Osteocyte (in vitro differentiated cells): ENCODE measurements at regions not wholly inside any gene's neighbourhood (a gene's known extent, or its start where the extent isn't known, plus 50 kb on each side); places are given as distances from the start of the nearest gene placed in this dataset.

ENCODE experiments used
- DNase-seq: peaks from one replicate; pipeline ENCODE4 v3.0.0; 2021; ENCODE audit warnings: mixed read lengths; ENCODE audit not compliant: unreplicated experiment; ENCODE audit errors: extremely low spot score
- H3K27ac Mint-ChIP-seq: one replicate; pipeline ENCODE4 v1.8.0; 2021; ENCODE audit warnings: mild to moderate bottlenecking, mixed read lengths; ENCODE audit not compliant: unreplicated experiment
- H3K27me3 Mint-ChIP-seq: one replicate; pipeline ENCODE4 v1.8.0; 2021; ENCODE audit warnings: mixed read lengths; ENCODE audit not compliant: unreplicated experiment
- H3K36me3 Mint-ChIP-seq: one replicate; pipeline ENCODE4 v1.8.0; 2021; ENCODE audit warnings: mixed read lengths; ENCODE audit not compliant: unreplicated experiment
- H3K4me1 Mint-ChIP-seq: one replicate; pipeline ENCODE4 v1.8.0; 2021; ENCODE audit warnings: mixed read lengths; ENCODE audit not compliant: unreplicated experiment
- H3K4me3 Mint-ChIP-seq: one replicate; pipeline ENCODE4 v1.8.0; 2021; ENCODE audit warnings: mild to moderate bottlenecking, moderate library complexity, mixed read lengths; ENCODE audit not compliant: unreplicated experiment
- H3K9me3 Mint-ChIP-seq: one replicate; pipeline ENCODE4 v1.8.0; 2021; ENCODE audit warnings: mixed read lengths; ENCODE audit not compliant: unreplicated experiment
- TF ChIP-seq, protein P1 (sequence below): fragments of 200-600 bp; sonication (generic); IDR thresholded peaks from 2 replicates; pipeline ENCODE4 v1.5.0; 2021; ENCODE audit warnings: antibody characterized with exemption, mild to moderate bottlenecking, moderate library complexity

DNA sequence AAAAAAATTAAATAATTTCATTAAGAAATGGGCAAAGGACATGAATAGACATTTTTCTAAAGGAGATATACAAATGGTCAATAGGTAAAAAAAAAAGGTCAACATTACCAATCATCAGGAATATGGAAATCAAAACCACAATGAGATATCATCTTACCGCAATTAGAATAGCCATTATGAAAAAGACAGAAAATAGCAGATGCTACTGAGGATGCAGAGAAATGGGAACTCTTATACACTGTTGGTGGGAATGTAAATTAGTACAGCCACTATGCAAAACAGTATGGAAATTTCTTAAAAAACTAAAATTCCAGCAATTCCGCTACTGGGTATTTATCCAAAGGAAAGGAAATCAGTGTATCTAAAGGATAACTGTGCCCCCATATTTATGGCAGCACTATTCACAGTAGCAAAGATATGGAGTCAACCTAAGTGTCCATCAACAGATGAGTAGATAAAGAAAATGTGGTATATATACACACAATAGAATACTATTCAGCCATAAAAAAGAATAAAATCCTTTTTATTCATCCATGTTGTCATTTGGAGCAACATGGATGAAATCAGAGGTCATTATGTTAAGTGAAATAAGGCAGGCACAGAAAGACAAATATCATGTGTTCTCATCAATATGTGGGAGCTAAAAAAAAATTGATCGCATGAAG is 132.4 kb downstream of the RPL22L1 start:
- peaks cover 48% of the 10 kb centered on the region for H3K4me1 Mint-ChIP-seq
- TF ChIP-seq, protein P1, sequence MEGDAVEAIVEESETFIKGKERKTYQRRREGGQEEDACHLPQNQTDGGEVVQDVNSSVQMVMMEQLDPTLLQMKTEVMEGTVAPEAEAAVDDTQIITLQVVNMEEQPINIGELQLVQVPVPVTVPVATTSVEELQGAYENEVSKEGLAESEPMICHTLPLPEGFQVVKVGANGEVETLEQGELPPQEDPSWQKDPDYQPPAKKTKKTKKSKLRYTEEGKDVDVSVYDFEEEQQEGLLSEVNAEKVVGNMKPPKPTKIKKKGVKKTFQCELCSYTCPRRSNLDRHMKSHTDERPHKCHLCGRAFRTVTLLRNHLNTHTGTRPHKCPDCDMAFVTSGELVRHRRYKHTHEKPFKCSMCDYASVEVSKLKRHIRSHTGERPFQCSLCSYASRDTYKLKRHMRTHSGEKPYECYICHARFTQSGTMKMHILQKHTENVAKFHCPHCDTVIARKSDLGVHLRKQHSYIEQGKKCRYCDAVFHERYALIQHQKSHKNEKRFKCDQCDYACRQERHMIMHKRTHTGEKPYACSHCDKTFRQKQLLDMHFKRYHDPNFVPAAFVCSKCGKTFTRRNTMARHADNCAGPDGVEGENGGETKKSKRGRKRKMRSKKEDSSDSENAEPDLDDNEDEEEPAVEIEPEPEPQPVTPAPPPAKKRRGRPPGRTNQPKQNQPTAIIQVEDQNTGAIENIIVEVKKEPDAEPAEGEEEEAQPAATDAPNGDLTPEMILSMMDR: no peak
- H3K9me3 Mint-ChIP-seq: peaks cover 3% of the 10 kb centered on the region
- no peak overlapping the region for H3K4me3 Mint-ChIP-seq
- DNase-seq: no peak
- no peaks in the 10 kb centered on the region for H3K36me3 Mint-ChIP-seq
- H3K27ac Mint-ChIP-seq: no peak overlapping the region
- no peaks in the 10 kb centered on the region for H3K27me3 Mint-ChIP-seq

DNA sequence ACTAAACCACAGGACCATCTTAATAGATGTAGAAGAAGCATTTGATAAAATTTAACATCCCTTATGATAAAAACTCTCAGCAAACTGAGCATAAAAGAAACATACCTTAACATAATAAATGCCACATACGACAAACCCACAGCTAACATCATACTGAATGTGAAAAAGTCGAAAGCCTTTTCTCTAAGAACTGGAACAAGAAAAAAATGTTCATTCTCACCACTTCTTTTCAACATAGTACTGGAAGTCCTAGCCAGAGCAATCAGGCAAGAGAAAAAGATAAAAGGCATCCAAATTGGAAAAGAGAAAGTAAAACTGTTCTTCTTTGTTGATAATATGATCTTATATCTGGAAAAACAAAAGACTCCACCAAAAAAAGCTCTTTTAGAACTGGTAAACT is 134.2 kb downstream of the RPL22L1 start:
- Mint-ChIP-seq H3K27ac (peak overlapping the region; percentile 44), H3K4me3 (no peak overlapping the region), H3K9me3 (peaks cover 3% of the 10 kb centered on the region), H3K36me3 (no peaks in the 10 kb centered on the region), H3K27me3 (no peaks in the 10 kb centered on the region), H3K4me1 (peaks cover 35% of the 10 kb centered on the region)
- TF ChIP-seq, protein P1: no peak
- no peak for DNase-seq

DNA sequence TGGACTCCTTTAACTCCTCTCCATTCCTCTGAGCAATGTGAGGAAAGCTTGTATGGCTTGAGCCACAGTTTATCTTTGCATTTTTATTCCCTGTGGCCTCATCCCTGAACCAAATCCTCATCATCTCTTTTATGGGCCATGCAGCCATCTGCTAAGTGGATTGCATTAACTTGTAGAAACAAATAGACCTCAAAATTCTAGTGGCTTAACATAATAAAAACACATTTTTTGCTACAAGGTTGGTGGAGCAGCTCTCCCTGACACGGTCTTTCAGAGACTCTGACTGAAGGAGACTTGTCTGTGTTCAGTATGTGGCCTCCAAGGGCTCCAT is 135.3 kb downstream of the RPL22L1 start:
- no peak overlapping the region for H3K27ac Mint-ChIP-seq

DNA sequence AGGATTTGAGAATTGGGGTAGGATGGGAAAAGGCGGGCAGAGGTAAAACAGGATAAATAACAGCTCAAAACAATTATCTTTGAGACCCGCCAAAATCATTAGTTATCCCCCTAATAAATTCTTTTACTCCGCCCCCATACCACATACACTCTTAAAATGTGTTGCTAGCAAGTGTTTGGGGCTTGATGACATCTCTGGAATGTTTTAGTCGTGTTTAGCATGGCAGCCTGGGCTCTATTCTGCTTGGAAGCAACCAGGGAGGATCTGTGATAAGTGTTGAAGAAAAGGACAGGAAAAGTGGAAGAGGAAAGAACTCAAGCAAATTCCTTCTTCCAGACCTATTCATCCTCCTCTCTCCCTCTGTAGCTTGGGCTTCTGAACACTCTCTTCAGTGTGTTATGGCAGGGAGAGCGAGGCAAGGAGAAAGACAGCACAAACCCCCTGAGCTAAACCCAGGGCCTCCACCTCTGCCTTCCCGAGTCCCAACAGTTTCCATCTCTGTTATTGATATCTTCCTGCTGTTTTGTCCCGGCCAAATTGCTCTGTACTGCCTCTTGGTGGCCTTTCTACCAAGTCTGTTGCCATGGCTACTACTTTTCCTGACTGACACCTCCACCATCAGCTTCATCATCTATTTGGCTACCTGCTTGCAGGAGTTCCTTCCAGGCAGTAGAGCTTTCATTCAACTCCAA is 135.8 kb downstream of the RPL22L1 start:
- no peaks in the 10 kb centered on the region for H3K27me3 Mint-ChIP-seq
- H3K4me3 Mint-ChIP-seq: no peak overlapping the region
- H3K9me3 Mint-ChIP-seq: peaks cover 3% of the 10 kb centered on the region
- no peak overlapping the region for H3K27ac Mint-ChIP-seq
- H3K36me3 Mint-ChIP-seq: no peaks in the 10 kb centered on the region
- TF ChIP-seq, protein P1: no peak
- no peak for DNase-seq
- peaks cover 25% of the 10 kb centered on the region for H3K4me1 Mint-ChIP-seq

More for the DNA sequence above, 135.3 kb downstream of the RPL22L1 start:
- H3K27me3 Mint-ChIP-seq: no peaks in the 10 kb centered on the region
- DNase-seq: no peak
- TF ChIP-seq, protein P1: no peak
- peaks cover 30% of the 10 kb centered on the region for H3K4me1 Mint-ChIP-seq
- H3K4me3 Mint-ChIP-seq: no peak overlapping the region
- no peaks in the 10 kb centered on the region for H3K36me3 Mint-ChIP-seq
- H3K9me3 Mint-ChIP-seq: peaks cover 3% of the 10 kb centered on the region

DNA sequence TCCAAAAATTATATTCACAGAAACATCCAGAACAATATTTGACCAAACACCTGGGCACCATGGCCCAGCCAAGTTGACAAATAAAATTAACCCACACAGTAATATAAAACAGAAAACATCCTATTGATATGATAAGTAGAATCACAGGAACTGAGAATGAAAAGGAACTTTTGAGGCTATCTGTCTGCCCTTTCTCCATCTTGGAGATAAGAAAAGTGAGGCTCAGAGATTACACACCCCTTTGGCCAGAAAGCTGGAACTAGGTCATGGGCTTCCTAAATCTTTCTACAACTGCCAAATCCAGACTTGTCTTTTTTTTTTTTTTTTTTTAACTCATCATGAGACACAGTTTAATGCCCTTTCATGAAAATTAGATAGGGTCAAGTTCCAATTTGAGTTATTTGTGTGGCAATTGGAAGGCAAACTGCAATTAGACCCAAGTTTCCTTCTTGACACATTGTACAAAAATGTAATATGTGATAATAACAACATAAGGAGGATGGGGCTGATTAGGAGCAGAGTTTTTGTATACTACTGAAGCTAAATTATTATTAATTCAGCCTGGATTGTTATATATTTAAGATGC is 137.2 kb downstream of the RPL22L1 start:
- H3K27me3 Mint-ChIP-seq: no peaks in the 10 kb centered on the region
- H3K27ac Mint-ChIP-seq: no peak overlapping the region
- TF ChIP-seq, protein P1: no peak
- H3K4me1 Mint-ChIP-seq: peaks cover 19% of the 10 kb centered on the region
- no peak overlapping the region for H3K4me3 Mint-ChIP-seq
- DNase-seq: no peak
- no peaks in the 10 kb centered on the region for H3K36me3 Mint-ChIP-seq
- peaks cover under 1% of the 10 kb centered on the region for H3K9me3 Mint-ChIP-seq
